Gastrocnemius medialis (tissue), 4 donors: ENCODE measurements at regions not wholly inside any gene's neighbourhood (a gene's known extent, or its start where the extent isn't known, plus 50 kb on each side); places are given as distances from the start of the nearest gene placed in this dataset.
"Not testable (repeated sequence)": the region's sequence is repeated elsewhere in the genome, so short reads cannot be mapped to it uniquely, and the experiment has no call there.

Experiments used
- ATAC-seq, 2 donors: fragments of 150-250 bp; one replicate each; pipeline ENCODE4 v1.9.1; 2016
- DNase-seq, 2 donors: peaks; one replicate each; pipeline ENCODE4 v3.0.0-alpha.2; 2019
- H3K27ac ChIP-seq, 4 donors: fragments of 200-600 bp; sonication (generic); 1 replicate in 1 of 4; 2 replicates in 3 of 4; pipeline ENCODE4 v1.5.1; 2016 to 2018; ENCODE audit warnings: mild to moderate bottlenecking in 2 of 4, moderate library complexity in 1 of 4
- H3K27me3 ChIP-seq, 3 donors: fragments of 200-600 bp; sonication (generic) in 2 of 3; 1 replicate in 1 of 3; 2 replicates in 2 of 3; pipeline versions ENCODE4 v1.5.1 to v1.6.0; 2016 to 2019; ENCODE audit warnings: mild to moderate bottlenecking in 1 of 3, moderate library complexity in 1 of 3
- H3K36me3 ChIP-seq, 2 donors: fragments of 200-600 bp; sonication (generic) in 1 of 2; one replicate each; pipeline ENCODE4 v1.5.1; 2017 to 2018
- H3K4me1 ChIP-seq, 2 donors: fragments of 200-600 bp; sonication (generic) in 1 of 2; one replicate each; pipeline ENCODE4 v1.5.1; 2016 to 2017; ENCODE audit warnings: mild to moderate bottlenecking in 2 of 2
- H3K4me3 ChIP-seq, 4 donors: fragments of 200-600 bp; sonication (generic) in 3 of 4; 1 replicate in 1 of 4; 2 replicates in 3 of 4; pipeline ENCODE4 v1.5.1; 2016 to 2019; ENCODE audit warnings: mild to moderate bottlenecking in 2 of 4
- H3K9me3 ChIP-seq, 3 donors: fragments of 200-600 bp; sonication (generic) in 2 of 3; 1 replicate in 1 of 3; 2 replicates in 2 of 3; pipeline ENCODE4 v1.5.1; 2016 to 2019
- CTCF ChIP-seq, 5 experiments: fragments of 450-650 bp in 3 of 5; fragments of 200-600 bp in 2 of 5; sonication (generic) in 2 of 5; IDR thresholded peaks in 4 of 5; conservative IDR thresholded peaks in 1 of 5; 1 replicate in 4 of 5; 2 replicates in 1 of 5; pipeline ENCODE4 v1.5.1; 2016 to 2019; ENCODE audit warnings: antibody characterized with exemption in 5 of 5, mild to moderate bottlenecking in 3 of 5, moderate library complexity in 3 of 5
- POLR2A ChIP-seq, 2 donors: fragments of 450-650 bp; IDR thresholded peaks; one replicate each; pipeline ENCODE4 v1.6.1; 2017; ENCODE audit warnings: antibody characterized with exemption in 2 of 2, mild to moderate bottlenecking in 2 of 2, moderate library complexity in 2 of 2
- in situ Hi-C, 4 donors: fragments of 200-750 bp; cut with MboI; loops; one replicate each; pipeline versions ENCODE4 v1.15.0 to v1.8.0; 2017; ENCODE audit warnings: low sequenced_read_pairs in 4 of 4
- intact Hi-C: fragments of 100-400 bp; cut with DNase I; formaldehyde crosslinking; loops from one replicate; pipeline ENCODE4 v1.15.1; 2023; ENCODE audit warnings: low total_unique reads

- no peaks in the 10 kb centered on the region for H3K4me1 ChIP-seq
These were observed 972.1 kb upstream of the PRR20A start for GRCh38 chr13:56168581-56168980.

DNA sequence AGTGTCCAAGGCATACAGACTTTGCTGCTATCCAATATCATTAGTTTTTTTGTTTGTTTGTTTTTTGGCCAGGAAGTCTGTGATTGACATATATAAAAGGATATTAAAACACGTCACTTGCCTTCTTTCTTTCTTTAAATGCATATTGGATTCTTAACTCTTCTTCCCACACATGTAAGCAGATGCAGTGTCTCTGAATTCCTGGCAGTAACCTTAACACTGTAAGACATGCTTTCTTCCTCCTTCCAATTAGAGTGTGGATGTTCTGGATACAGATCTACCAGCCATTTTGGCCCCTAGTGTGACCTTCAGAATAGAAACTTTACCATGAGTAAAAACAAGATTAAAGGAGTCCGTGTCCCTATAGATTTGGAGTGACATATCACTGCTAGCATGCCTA lies 967.4 kb upstream of the PRR20A start:
- H3K9me3 ChIP-seq: no peaks in the 10 kb centered on the region
- in situ Hi-C loops: no loop called here
- DNase-seq: no peak
- no peaks in the 10 kb centered on the region for H3K4me1 ChIP-seq
- TF ChIP-seq POLR2A (IDR thresholded peaks at IDR 0.05) (no peak), CTCF (IDR thresholded peaks at IDR 0.05 in 4 of 5, conservative IDR thresholded peaks at IDR 0.05 in 1 of 5) (no peak)
- no peaks in the 10 kb centered on the region for H3K36me3 ChIP-seq
- intact Hi-C loops: no loop called here
- ATAC-seq: no peak
- no peak overlapping the region for H3K4me3 ChIP-seq
- H3K27ac ChIP-seq: no peak overlapping the region
- no peaks in the 10 kb centered on the region for H3K27me3 ChIP-seq

More at GRCh38 chr13:56168581-56168980, 972.1 kb upstream of the PRR20A start:
- Histone ChIP-seq H3K4me3 (no peak overlapping the region), H3K27ac (no peak overlapping the region), H3K27me3 (no peaks in the 10 kb centered on the region), H3K9me3 (no peaks in the 10 kb centered on the region), H3K36me3 (no peaks in the 10 kb centered on the region)
- DNase-seq (no peak), ATAC-seq (no peak)
- TF ChIP-seq CTCF (IDR thresholded peaks at IDR 0.05 in 4 of 5, conservative IDR thresholded peaks at IDR 0.05 in 1 of 5) (no peak), POLR2A (IDR thresholded peaks at IDR 0.05) (no peak)
- in situ Hi-C loops (no loop called here), intact Hi-C loops (no loop called here)

- ATAC-seq: no peak
These were observed 958.1 kb upstream of the PRR20A start for GRCh38 chr13:56182598-56182997.

DNA sequence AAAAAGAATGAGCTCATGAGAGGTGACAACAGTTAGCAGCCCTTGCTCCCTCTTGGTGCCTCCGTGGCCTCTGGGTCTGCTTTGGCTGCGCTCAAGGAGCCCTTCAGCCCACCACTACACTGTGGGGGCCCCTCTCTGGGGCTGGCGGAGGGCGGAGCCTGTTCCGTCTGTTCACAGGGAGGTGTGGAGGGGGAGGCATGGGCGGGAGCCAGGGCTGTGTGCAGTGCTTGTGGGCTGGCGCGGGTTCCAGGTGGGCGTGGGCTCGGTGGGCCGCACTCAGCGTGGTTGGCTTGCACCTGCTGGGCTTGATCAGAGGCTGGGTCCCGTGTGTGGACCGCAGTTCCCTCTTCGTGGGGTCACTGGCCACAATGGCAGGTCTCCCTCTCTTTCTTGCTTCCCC lies 953.4 kb upstream of the PRR20A start:
- in situ Hi-C loops (no loop called here), intact Hi-C loops (no loop called here)
- no peak for ATAC-seq
- TF ChIP-seq CTCF (IDR thresholded peaks at IDR 0.05 in 4 of 5, conservative IDR thresholded peaks at IDR 0.05 in 1 of 5) (no peak), POLR2A (IDR thresholded peaks at IDR 0.05) (no peak)
- H3K9me3 ChIP-seq: no peaks in the 10 kb centered on the region
- DNase-seq: no peak
- H3K4me3 ChIP-seq: no peak overlapping the region
- no peaks in the 10 kb centered on the region for H3K4me1 ChIP-seq
- no peaks in the 10 kb centered on the region for H3K36me3 ChIP-seq
- no peaks in the 10 kb centered on the region for H3K27me3 ChIP-seq
- H3K27ac ChIP-seq: no peak overlapping the region

More at GRCh38 chr13:56182598-56182997, 958.1 kb upstream of the PRR20A start:
- Histone ChIP-seq H3K4me1 (no peaks in the 10 kb centered on the region), H3K27ac (no peak overlapping the region), H3K27me3 (no peaks in the 10 kb centered on the region), H3K36me3 (no peaks in the 10 kb centered on the region), H3K4me3 (no peak overlapping the region), H3K9me3 (no peaks in the 10 kb centered on the region)
- in situ Hi-C loops (no loop called here), intact Hi-C loops (no loop called here)
- no peak for DNase-seq
- TF ChIP-seq CTCF (IDR thresholded peaks at IDR 0.05 in 4 of 5, conservative IDR thresholded peaks at IDR 0.05 in 1 of 5): no peak
- TF ChIP-seq POLR2A (IDR thresholded peaks at IDR 0.05): no peak

GRCh38 chr13:56188582-56188981 lies 952.1 kb upstream of the PRR20A start:
- H3K27ac ChIP-seq, H3K36me3 ChIP-seq, H3K27me3 ChIP-seq, H3K4me3 ChIP-seq, in situ Hi-C loops, H3K4me1 ChIP-seq, ATAC-seq, DNase-seq, intact Hi-C loops, H3K9me3 ChIP-seq: not testable (repeated sequence)
